HG02885 (cell line): ENCODE measurements at regions not wholly inside any gene's neighbourhood (a gene's known extent, or its start where the extent isn't known, plus 50 kb on each side); places are given as distances from the start of the nearest gene placed in this dataset.
"Not testable (repeated sequence)": the region's sequence is repeated elsewhere in the genome, so short reads cannot be mapped to it uniquely, and the experiment has no call there.

Source experiments
- ATAC-seq: cut with Tn5 transposase; IDR thresholded peaks from one replicate; pipeline ENCODE4 v1.9.1; 2021; ENCODE audit warnings: mild to moderate bottlenecking; ENCODE audit not compliant: unreplicated experiment, poor library complexity

DNA sequence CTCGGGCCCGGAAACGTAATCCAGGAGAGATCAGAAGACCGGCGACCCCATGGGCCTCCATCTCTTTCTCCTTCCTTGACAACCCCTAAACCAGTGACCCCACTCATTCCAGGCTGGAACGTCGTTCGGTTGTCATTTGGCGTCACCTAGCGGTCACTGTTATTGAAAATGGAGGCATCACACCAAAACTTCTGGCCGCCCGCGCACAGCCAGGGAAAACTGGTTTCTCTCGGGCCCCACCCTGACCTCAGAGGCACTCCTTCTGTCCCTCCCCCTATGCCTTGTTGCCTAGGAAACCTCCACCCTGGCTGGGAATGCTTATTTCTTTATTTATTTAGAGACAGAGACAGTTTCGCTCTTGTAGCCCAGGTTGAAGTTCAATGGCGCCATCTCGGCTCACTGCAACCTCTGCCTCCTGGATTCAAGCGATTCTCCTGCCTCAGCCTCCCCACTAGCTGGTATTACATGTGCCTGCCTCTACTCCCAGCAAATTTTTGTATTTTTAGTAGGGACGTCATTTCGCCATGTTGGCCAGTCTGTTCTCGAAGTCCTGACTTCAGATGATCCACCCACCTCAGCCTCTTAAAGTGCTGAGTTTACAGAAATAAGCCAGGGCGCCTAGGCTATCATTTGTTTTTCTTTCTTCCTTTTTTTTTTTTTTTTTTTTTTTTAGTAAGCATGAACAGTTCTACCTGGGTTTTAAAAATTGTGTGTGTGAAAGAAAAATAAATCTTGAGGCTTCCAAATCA lies 2144.1 kb upstream of the TPTE start:
- ATAC-seq: peak; percentile 73

DNA sequence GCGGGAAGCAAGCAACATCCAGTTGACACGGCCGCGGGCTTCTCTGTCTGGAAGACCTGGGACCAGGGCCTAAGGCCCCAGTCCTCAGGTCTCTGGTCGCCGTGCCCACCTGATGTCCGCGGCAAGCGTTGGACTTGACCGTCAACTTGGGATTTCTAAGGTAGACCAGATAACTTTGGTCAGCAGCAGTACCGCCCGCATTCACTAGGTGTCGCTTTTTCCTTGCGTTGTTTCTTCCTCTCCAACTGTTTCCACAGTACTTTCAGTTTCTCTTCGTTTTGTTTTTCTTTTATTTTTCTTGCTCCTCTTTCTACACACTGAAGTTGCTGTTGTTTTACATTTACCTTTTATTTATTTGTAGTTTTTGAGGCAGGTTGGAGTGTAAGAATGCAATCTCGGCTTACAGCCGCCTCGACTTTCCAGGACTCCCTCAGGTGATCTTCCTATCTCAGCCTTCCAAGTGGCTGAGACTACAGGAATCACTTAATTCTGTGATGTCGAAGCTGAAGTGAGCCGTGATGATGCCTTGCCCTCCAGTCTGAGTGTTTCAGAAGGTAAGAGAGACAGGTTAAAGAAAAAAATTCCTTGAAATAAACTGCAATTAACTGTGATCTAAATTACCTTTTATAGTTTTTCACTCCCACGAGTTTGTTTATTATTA lies 2140.8 kb upstream of the TPTE start:
- peak; percentile 57 for ATAC-seq

DNA sequence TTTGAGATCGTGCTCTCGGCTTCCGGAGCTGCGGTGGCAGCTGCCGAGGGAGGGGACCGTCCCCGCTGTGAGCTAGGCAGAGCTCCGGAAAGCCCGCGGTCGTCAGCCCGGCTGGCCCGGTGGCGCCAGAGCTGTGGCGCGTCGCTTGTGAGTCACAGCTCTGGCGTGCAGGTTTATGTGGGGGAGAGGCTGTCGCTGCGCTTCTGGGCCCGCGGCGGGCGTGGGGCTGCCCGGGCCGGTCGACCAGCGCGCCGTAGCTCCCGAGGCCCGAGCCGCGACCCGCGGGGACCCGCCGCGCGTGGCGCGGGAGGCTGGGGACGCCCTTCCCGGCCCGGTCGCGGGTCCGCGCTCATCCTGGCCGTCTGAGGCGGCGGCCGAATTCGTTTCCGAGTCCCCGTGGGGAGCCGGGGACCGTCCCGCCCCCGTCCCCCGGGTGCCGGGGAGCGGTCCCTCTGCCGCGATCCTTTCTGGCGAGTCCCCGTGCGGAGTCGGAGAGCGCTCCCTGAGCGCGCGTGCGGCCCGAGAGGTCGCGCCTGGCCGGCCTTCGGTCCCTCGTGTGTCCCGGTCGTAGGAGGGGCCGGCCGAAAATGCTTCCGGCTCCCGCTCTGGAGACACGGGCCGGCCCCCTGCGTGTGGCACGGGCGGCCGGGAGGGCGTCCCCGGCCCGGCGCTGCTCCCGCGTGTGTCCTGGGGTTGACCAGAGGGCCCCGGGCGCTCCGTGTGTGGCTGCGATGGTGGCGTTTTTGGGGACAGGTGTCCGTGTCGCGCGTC lies 2133.0 kb upstream of the TPTE start:
- not testable (repeated sequence) for ATAC-seq

GRCh38 chr21:8388940-8389238 lies 2132.5 kb upstream of the TPTE start:
- not testable (repeated sequence) for ATAC-seq

DNA sequence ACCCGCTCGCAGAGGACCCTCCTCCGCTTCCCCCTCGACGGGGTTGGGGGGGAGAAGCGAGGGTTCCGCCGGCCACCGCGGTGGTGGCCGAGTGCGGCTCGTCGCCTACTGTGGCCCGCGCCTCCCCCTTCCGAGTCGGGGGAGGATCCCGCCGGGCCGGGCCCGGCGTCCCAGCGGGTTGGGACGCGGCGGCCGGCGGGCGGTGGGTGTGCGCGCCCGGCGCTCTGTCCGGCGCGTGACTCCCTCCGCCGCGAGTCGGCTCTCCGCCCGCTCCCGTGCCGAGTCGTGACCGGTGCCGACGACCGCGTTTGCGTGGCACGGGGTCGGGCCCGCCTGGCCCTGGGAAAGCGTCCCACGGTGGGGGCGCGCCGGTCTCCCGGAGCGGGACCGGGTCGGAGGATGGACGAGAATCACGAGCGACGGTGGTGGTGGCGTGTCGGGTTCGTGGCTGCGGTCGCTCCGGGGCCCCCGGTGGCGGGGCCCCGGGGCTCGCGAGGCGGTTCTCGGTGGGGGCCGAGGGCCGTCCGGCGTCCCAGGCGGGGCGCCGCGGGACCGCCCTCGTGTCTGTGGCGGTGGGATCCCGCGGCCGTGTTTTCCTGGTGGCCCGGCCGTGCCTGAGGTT lies 2130.7 kb upstream of the TPTE start:
- peak; percentile 58 for ATAC-seq

- ATAC-seq: not testable (repeated sequence)
Measured at GRCh38 chr21:8394380-8394779, 2127.0 kb upstream of the TPTE start.

DNA sequence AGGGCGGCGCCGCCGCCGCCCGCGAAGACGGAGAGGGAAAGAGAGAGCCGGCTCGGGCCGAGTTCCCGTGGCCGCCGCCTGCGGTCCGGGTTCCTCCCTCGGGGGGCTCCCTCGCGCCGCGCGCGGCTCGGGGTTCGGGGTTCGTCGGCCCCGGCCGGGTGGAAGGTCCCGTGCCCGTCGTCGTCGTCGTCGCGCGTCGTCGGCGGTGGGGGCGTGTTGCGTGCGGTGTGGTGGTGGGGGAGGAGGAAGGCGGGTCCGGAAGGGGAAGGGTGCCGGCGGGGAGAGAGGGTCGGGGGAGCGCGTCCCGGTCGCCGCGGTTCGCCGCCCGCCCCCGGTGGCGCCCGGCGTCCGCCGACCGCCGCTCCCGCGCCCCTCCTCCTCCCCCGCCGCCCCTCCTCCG lies 2125.4 kb upstream of the TPTE start:
- ATAC-seq: not testable (repeated sequence)

DNA sequence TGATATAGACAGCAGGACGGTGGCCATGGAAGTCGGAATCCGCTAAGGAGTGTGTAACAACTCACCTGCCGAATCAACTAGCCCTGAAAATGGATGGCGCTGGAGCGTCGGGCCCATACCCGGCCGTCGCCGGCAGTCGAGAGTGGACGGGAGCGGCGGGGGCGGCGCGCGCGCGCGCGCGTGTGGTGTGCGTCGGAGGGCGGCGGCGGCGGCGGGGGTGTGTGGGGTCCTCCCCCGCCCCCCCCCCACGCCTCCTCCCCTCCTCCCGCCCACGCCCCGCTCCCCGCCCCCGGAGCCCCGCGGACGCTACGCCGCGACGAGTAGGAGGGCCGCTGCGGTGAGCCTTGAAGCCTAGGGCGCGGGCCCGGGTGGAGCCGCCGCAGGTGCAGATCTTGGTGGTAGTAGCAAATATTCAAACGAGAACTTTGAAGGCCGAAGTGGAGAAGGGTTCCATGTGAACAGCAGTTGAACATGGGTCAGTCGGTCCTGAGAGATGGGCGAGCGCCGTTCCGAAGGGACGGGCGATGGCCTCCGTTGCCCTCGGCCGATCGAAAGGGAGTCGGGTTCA lies 2122.4 kb upstream of the TPTE start:
- not testable (repeated sequence) for ATAC-seq

DNA sequence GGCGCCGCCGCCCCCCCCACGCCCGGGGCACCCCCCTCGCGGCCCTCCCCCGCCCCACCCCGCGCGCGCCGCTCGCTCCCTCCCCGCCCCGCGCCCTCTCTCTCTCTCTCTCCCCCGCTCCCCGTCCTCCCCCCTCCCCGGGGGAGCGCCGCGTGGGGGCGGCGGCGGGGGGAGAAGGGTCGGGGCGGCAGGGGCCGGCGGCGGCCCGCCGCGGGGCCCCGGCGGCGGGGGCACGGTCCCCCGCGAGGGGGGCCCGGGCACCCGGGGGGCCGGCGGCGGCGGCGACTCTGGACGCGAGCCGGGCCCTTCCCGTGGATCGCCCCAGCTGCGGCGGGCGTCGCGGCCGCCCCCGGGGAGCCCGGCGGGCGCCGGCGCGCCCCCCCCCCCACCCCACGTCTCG lies 2121.5 kb upstream of the TPTE start:
- ATAC-seq: peak; percentile 54

DNA sequence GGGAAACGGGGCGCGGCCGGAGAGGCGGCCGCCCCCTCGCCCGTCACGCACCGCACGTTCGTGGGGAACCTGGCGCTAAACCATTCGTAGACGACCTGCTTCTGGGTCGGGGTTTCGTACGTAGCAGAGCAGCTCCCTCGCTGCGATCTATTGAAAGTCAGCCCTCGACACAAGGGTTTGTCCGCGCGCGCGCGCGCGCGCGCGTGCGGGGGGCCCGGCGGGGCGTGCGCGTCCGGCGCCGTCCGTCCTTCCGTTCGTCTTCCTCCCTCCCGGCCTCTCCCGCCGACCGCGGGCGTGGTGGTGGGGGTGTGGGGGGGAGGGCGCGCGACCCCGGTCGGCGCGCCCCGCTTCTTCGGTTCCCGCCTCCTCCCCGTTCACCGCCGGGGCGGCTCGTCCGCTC lies 2119.6 kb upstream of the TPTE start:
- not testable (repeated sequence) for ATAC-seq

DNA sequence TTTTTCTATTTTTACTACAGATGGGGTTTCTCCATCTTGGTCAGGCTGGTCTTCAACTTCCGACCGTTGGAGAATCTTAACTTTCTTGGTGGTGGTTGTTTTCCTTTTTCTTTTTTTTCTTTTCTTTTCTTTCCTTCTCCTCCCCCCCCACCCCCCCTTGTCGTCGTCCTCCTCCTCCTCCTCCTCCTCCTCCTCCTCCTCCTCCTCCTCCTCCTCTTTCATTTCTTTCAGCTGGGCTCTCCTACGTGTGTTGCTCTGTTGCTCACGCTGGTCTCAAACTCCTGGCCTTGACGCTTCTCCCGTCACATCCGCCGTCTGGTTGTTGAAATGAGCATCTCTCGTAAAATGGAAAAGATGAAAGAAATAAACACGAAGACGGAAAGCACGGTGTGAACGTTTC lies 2115.1 kb upstream of the TPTE start:
- ATAC-seq: not testable (repeated sequence)

DNA sequence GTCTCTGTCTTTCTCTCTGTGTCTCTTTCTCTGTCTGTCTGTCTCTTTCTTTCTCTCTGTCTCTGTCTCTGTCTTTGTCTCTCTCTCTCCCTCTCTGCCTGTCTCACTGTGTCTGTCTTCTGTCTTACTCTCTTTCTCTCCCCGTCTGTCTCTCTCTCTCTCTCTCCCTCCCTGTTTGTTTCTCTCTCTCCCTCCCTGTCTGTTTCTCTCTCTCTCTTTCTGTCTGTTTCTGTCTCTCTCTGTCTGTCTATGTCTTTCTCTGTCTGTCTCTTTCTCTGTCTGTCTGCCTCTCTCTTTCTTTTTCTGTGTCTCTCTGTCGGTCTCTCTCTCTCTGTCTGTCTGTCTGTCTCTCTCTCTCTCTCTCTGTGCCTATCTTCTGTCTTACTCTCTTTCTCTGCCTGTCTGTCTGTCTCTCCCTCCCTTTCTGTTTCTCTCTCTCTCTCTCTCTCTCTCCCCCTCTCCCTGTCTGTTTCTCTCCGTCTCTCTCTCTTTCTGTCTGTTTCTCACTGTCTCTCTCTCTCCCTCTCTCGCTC lies 2110.2 kb upstream of the TPTE start:
- ATAC-seq: peak; percentile 46

GRCh38 chr21:8419925-8420560 lies 2101.3 kb upstream of the TPTE start:
- ATAC-seq: peak; percentile 84

- ATAC-seq: peak; percentile 42
Measured at GRCh38 chr21:8427790-8428667, 2093.4 kb upstream of the TPTE start.

- peak; percentile 81 for ATAC-seq
Measured at GRCh38 chr21:8428668-8429456, 2092.5 kb upstream of the TPTE start.

GRCh38 chr21:8434710-8435109 lies 2086.7 kb upstream of the TPTE start:
- ATAC-seq: not testable (repeated sequence)

- not testable (repeated sequence) for ATAC-seq
Measured at GRCh38 chr21:8443093-8443492, 2078.3 kb upstream of the TPTE start.

- ATAC-seq: not testable (repeated sequence)
Measured at GRCh38 chr21:8449807-8450206, 2071.6 kb upstream of the TPTE start.
